ENCODE measurements at regions not wholly inside any gene's neighbourhood (a gene's known extent, or its start where the extent isn't known, plus 50 kb on each side); places are given as distances from the start of the nearest gene placed in this dataset.

DNA sequence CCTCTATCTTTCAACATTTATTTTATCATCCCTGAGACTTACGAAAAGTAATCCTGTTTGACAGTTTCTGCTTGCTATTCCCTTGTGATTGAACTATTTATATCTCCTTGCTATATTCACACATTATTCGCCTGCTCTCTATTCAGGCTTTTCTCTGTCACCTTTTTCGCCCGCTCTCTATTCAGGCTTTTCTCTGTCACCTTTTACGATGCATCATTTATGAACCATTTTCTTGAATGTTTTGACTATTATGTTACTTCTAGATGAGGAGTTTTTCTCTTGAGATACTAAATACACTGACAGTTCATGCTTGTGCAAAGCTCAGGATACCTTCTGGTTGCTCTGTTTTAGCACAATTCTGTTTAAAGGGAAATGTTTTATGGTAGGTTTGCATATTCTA, 143.3 kb upstream of the VSTM2A start:
- TF ChIP-seq, protein P1, sequence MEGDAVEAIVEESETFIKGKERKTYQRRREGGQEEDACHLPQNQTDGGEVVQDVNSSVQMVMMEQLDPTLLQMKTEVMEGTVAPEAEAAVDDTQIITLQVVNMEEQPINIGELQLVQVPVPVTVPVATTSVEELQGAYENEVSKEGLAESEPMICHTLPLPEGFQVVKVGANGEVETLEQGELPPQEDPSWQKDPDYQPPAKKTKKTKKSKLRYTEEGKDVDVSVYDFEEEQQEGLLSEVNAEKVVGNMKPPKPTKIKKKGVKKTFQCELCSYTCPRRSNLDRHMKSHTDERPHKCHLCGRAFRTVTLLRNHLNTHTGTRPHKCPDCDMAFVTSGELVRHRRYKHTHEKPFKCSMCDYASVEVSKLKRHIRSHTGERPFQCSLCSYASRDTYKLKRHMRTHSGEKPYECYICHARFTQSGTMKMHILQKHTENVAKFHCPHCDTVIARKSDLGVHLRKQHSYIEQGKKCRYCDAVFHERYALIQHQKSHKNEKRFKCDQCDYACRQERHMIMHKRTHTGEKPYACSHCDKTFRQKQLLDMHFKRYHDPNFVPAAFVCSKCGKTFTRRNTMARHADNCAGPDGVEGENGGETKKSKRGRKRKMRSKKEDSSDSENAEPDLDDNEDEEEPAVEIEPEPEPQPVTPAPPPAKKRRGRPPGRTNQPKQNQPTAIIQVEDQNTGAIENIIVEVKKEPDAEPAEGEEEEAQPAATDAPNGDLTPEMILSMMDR (IDR thresholded peaks at IDR 0.05; ENCODE audit: low read depth, low read length), result no peak
- no peak for TF ChIP-seq EZH2phosphoT487 (IDR thresholded peaks at IDR 0.05; ENCODE audit: low read depth)

Data from OCI-LY3 (cell line).